RWPE2 (cell line): ENCODE measurements at regions not wholly inside any gene's neighbourhood (a gene's known extent, or its start where the extent isn't known, plus 50 kb on each side); places are given as distances from the start of the nearest gene placed in this dataset.

Source experiments
- ATAC-seq: fragments of 200-7000 bp; cut with Tn5 transposase; 3 replicates; pipeline ENCODE4 v1.9.1; 2021; ENCODE audit warnings: low read depth
- DNase-seq: peaks from one replicate; pipeline ENCODE4 v3.0.0-alpha.2; 2020; ENCODE audit warnings: low spot score
- H3K27ac ChIP-seq: fragments of 450-650 bp; 2 replicates; pipeline ENCODE4 v1.5.1; 2017; ENCODE audit warnings: mild to moderate bottlenecking; ENCODE audit not compliant: poor library complexity, severe bottlenecking
- H3K27me3 ChIP-seq: fragments of 250-450 bp; sonication (Bioruptor Pico); 2 replicates; pipeline ENCODE4 v1.5.1; 2021; ENCODE audit warnings: mild to moderate bottlenecking, moderate library complexity; ENCODE audit not compliant: insufficient read depth, poor library complexity, severe bottlenecking
- H3K36me3 ChIP-seq: fragments of 250-450 bp; sonication (Bioruptor Pico); 2 replicates; pipeline ENCODE4 v1.5.1; 2020; ENCODE audit warnings: low read depth, mild to moderate bottlenecking, moderate library complexity
- H3K4me1 ChIP-seq: fragments of 250-450 bp; sonication (Bioruptor Pico); 2 replicates; pipeline ENCODE4 v1.5.1; 2021; ENCODE audit warnings: mild to moderate bottlenecking, moderate library complexity; ENCODE audit not compliant: insufficient read depth, poor library complexity, severe bottlenecking
- H3K4me3 ChIP-seq: fragments of 250-450 bp; sonication (Bioruptor Pico); 2 replicates; pipeline ENCODE4 v1.5.1; 2021; ENCODE audit warnings: mild to moderate bottlenecking, moderate library complexity; ENCODE audit not compliant: severe bottlenecking
- H3K9me3 ChIP-seq: fragments of 250-450 bp; sonication (Bioruptor Pico); 2 replicates; pipeline ENCODE4 v1.5.1; 2021; ENCODE audit warnings: mild to moderate bottlenecking, moderate library complexity; ENCODE audit not compliant: severe bottlenecking
- TF ChIP-seq, protein P1 (sequence below): fragments of 450-650 bp; IDR thresholded peaks from one replicate; pipeline ENCODE4 v1.5.1; 2017; ENCODE audit warnings: mild to moderate bottlenecking, moderate library complexity; ENCODE audit not compliant: poor library complexity, severe bottlenecking

- Histone ChIP-seq H3K27me3 (peaks cover 5% of the 10 kb centered on the region), H3K27ac (no peak overlapping the region), H3K36me3 (no peaks in the 10 kb centered on the region), H3K4me1 (no peaks in the 10 kb centered on the region), H3K4me3 (no peak overlapping the region), H3K9me3 (no peaks in the 10 kb centered on the region)
- ATAC-seq (no peak), DNase-seq (no peak)
- TF ChIP-seq, protein P1, sequence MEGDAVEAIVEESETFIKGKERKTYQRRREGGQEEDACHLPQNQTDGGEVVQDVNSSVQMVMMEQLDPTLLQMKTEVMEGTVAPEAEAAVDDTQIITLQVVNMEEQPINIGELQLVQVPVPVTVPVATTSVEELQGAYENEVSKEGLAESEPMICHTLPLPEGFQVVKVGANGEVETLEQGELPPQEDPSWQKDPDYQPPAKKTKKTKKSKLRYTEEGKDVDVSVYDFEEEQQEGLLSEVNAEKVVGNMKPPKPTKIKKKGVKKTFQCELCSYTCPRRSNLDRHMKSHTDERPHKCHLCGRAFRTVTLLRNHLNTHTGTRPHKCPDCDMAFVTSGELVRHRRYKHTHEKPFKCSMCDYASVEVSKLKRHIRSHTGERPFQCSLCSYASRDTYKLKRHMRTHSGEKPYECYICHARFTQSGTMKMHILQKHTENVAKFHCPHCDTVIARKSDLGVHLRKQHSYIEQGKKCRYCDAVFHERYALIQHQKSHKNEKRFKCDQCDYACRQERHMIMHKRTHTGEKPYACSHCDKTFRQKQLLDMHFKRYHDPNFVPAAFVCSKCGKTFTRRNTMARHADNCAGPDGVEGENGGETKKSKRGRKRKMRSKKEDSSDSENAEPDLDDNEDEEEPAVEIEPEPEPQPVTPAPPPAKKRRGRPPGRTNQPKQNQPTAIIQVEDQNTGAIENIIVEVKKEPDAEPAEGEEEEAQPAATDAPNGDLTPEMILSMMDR, result no peak
These were observed 662.1 kb upstream of the MEF2C start for GRCh38 chr5:89545076-89545475.

DNA sequence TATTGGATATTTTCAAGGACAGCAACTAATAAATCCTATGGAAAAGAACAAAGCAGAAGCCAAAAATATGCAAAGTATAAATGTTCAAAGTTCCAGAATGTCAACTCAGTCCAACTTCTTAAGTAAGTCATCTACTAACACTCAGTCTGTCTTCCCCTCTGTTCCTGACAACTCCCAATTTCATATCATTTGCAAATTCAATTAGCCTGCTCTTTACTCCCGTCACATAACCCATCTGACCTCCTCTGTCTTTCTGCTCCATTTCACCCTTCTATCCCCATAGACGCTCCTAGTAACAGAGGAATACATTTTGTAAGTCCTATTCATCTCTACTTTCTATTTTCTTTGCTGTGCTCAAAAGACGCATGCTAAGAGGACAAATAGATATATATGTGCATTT, 659.8 kb upstream of the MEF2C start:
- H3K36me3 ChIP-seq, result no peaks in the 10 kb centered on the region
- ATAC-seq, result no peak

GRCh38 chr5:89537800-89538199, 654.8 kb upstream of the MEF2C start:
- Histone ChIP-seq H3K36me3 (no peaks in the 10 kb centered on the region), H3K27ac (no peak overlapping the region), H3K4me3 (no peak overlapping the region), H3K27me3 (no peaks in the 10 kb centered on the region), H3K9me3 (no peaks in the 10 kb centered on the region), H3K4me1 (no peaks in the 10 kb centered on the region)
- TF ChIP-seq, protein P1, result no peak
- ATAC-seq, result no peak
- DNase-seq, result no peak

More for the DNA sequence above, 659.8 kb upstream of the MEF2C start:
- Histone ChIP-seq H3K27me3 (peaks cover 5% of the 10 kb centered on the region), H3K4me3 (no peak overlapping the region), H3K4me1 (no peaks in the 10 kb centered on the region), H3K27ac (no peak overlapping the region), H3K9me3 (no peaks in the 10 kb centered on the region)
- TF ChIP-seq, protein P1, result no peak
- no peak for DNase-seq

DNA sequence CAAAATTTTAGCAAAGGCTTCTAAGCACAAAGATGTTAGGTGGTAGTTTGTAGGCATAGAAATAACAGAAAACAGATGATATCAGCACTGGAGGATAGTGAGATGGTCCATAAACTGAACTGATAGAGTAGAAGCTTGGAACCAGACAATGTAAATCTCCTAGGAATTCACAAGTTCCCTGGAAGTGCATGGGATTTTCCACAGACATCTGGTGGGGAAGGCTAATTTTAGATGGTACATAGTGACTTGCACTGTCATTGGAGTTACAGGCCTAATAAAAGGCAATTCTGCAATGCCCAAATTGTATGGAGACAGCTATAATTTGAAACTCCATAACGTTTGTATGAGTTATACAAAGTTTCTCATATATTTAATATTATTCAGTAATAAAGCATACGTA, 653.0 kb upstream of the MEF2C start:
- Histone ChIP-seq H3K27me3 (no peaks in the 10 kb centered on the region), H3K4me3 (no peak overlapping the region), H3K4me1 (no peaks in the 10 kb centered on the region), H3K27ac (no peak overlapping the region), H3K36me3 (0 out of 2 replicates have a peak, but pooled peaks cover 3% of the 10 kb centered on the region), H3K9me3 (no peaks in the 10 kb centered on the region)
- ATAC-seq (no peak), DNase-seq (no peak)
- TF ChIP-seq, protein P1, result no peak

DNA sequence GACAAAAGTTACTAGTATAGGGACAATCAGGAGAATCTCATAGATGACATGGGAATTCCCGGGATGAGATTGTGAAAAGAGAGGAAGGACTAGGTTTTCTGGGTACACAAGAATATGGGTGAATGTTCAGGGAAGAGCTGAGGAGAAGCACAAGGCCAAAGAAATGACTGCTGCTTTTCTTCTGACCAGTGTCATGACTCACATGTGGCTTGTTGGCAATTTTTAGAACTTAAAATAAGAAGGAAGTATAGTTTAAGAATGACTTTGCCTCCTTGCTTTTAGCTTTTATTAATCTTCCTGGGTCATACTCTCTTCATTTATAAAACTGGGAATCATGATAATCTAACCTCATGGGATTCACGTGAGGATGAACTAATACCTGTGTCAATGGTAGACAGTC, 652.4 kb upstream of the MEF2C start:
- H3K4me1 ChIP-seq, result no peaks in the 10 kb centered on the region
- H3K4me3 ChIP-seq, result no peak overlapping the region
- ATAC-seq (no peak), DNase-seq (no peak)
- 0 out of 2 replicates have a peak, but pooled peaks cover 3% of the 10 kb centered on the region for H3K36me3 ChIP-seq
- TF ChIP-seq, protein P1, result no peak
- no peaks in the 10 kb centered on the region for H3K27me3 ChIP-seq
- no peaks in the 10 kb centered on the region for H3K9me3 ChIP-seq
- no peak overlapping the region for H3K27ac ChIP-seq
